GM12878 (cell line): ENCODE measurements at regions not wholly inside any gene's neighbourhood (a gene's known extent, or its start where the extent isn't known, plus 50 kb on each side); places are given as distances from the start of the nearest gene placed in this dataset.

ENCODE experiments used
- ATAC-seq: fragments of 200-7000 bp; cut with Tn5 transposase; 3 replicates; pipeline ENCODE4 v1.9.1; 2020; ENCODE audit warnings: mild to moderate bottlenecking, moderate library complexity
- BruUV-seq: library from RNA; stranded (reverse); fragments of 400-500 nt; replicated peaks from 2 replicates; lab custom pipeline; 2021; lab: Mats Ljungman, UMichigan
- CTCF ChIA-PET: fragments of 300-600 bp; sonication (Branson Sonifier 250); formaldehyde crosslinking; extraction: SDS; loops from one replicate; lab custom pipeline; 2021; ENCODE audit warnings: inconsistent platforms; lab: Yijun Ruan, JAX
- POLR2A ChIA-PET: fragments of 350-600 bp; formaldehyde crosslinking; extraction: SDS; loops from one replicate; lab custom pipeline; 2021; ENCODE audit warnings: inconsistent platforms; lab: Charles Lee
- RAD21 ChIA-PET: fragments of 300-600 bp; sonication (Branson Sonifier 250); formaldehyde crosslinking; loops from one replicate; lab custom pipeline; 2023; ENCODE audit warnings: antibody characterized with exemption; ENCODE audit not compliant: unreplicated experiment; lab: Charles Lee
- SMC1A ChIA-PET: fragments of 300-600 bp; sonication (Branson Sonifier 250); formaldehyde crosslinking; loops from one replicate; lab custom pipeline; 2023; ENCODE audit not compliant: unreplicated experiment, uncharacterized antibody; lab: Charles Lee
- DNase-seq: peaks from one replicate; pipeline ENCODE4 v3.0.0-alpha.2; 2011; ENCODE audit warnings: low read depth, low spot score
- FAIRE-seq: peaks from 3 replicates; lab custom pipeline; 2011; peaks lifted over from hg19 to GRCh38; lab: Jason Lieb, UNC
- H2AFZ ChIP-seq: 2 replicates; pipeline ENCODE4 v1.6.0; 2011; ENCODE audit warnings: low read depth, low read length, control low read depth; ENCODE audit not compliant: control insufficient read depth
- H3K27ac ChIP-seq: 2 replicates; pipeline ENCODE4 v1.5.1; 2011; ENCODE audit warnings: control low read depth; ENCODE audit not compliant: control insufficient read depth, insufficient read depth
- H3K27me3 ChIP-seq, 2 experiments: replicated peaks in 1 of 2; 2 replicates each; pipeline versions ENCODE4 v1.6.0 to v1.6.1; 2011; ENCODE audit warnings: low read length in 1 of 2; ENCODE audit not compliant: control insufficient read depth in 2 of 2, insufficient read depth in 2 of 2
- H3K36me3 ChIP-seq, 2 experiments: 2 replicates each; pipeline ENCODE4 v1.5.1; 2011; ENCODE audit warnings: low read length in 1 of 2; ENCODE audit not compliant: control insufficient read depth in 2 of 2, insufficient read depth in 2 of 2
- H3K4me1 ChIP-seq: 2 replicates; pipeline ENCODE4 v1.6.1; 2011; ENCODE audit warnings: mild to moderate bottlenecking, low read length, moderate library complexity, mixed read lengths; ENCODE audit not compliant: control insufficient read depth, insufficient read depth
- H3K4me2 ChIP-seq: 2 replicates; pipeline ENCODE4 v1.6.0; 2011; ENCODE audit warnings: control low read depth; ENCODE audit not compliant: control insufficient read depth, insufficient read depth
- H3K4me3 ChIP-seq: fragments of 200-600 bp; sonication (generic); 2 replicates; pipeline ENCODE4 v1.5.1; 2016
- H3K79me2 ChIP-seq: 2 replicates; pipeline ENCODE4 v1.6.0; 2011; ENCODE audit warnings: low read length; ENCODE audit not compliant: control insufficient read depth, insufficient read depth
- H3K9ac ChIP-seq: 2 replicates; pipeline ENCODE4 v1.8.0; 2011; ENCODE audit warnings: low read length, control low read depth, mixed read lengths; ENCODE audit not compliant: control insufficient read depth, insufficient read depth
- H3K9me3 ChIP-seq: replicated peaks from 3 replicates; pipeline ENCODE4 v1.5.1; 2011; ENCODE audit warnings: mild to moderate bottlenecking, low read length; ENCODE audit not compliant: control insufficient read depth, insufficient read depth
- H4K20me1 ChIP-seq: 2 replicates; pipeline ENCODE4 v1.6.0; 2011; ENCODE audit not compliant: control insufficient read depth, insufficient read depth
- CBX5 ChIP-seq: sonication (generic); IDR thresholded peaks from 2 replicates; pipeline ENCODE4 v1.6.1; 2016; ENCODE audit warnings: low read depth, moderate library complexity, mild to moderate bottlenecking, inconsistent platforms
- E2F4 ChIP-seq: IDR thresholded peaks from 2 replicates; pipeline ENCODE4 v1.6.1; 2012; ENCODE audit warnings: low read depth, low read length, improper control_type of control experiment
- ELK1 ChIP-seq: IDR thresholded peaks from 2 replicates; pipeline ENCODE4 v1.6.1; 2012; ENCODE audit warnings: low read depth, low read length, improper control_type of control experiment
- MLLT1 ChIP-seq: fragments of 450-650 bp; IDR thresholded peaks from 2 replicates; pipeline ENCODE4 v1.6.1; 2016; ENCODE audit warnings: mild to moderate bottlenecking
- NFIC ChIP-seq: IDR thresholded peaks from 2 replicates; pipeline ENCODE4 v1.6.1; 2012; ENCODE audit warnings: low read depth, mild to moderate bottlenecking, inconsistent platforms, low read length, moderate library complexity
- NRF1 ChIP-seq: conservative IDR thresholded peaks from 2 replicates; pipeline ENCODE4 v1.6.1; 2011; ENCODE audit warnings: mild to moderate bottlenecking, low read depth, low read length, improper control_type of control experiment
- POLR2AphosphoS5 ChIP-seq: IDR thresholded peaks from 2 replicates; pipeline ENCODE4 v1.6.1; 2011; ENCODE audit warnings: mild to moderate bottlenecking, low read length, inconsistent platforms
- SIN3A ChIP-seq: IDR thresholded peaks from 2 replicates; pipeline ENCODE4 v1.6.1; 2012; ENCODE audit warnings: low read depth, low read length, improper control_type of control experiment
- SREBF2 ChIP-seq: IDR thresholded peaks from 2 replicates; pipeline ENCODE4 v1.6.1; 2012; ENCODE audit warnings: mild to moderate bottlenecking, low read length
- ZBED1 ChIP-seq: IDR thresholded peaks from 2 replicates; pipeline ENCODE4 v1.6.1; 2016; ENCODE audit warnings: borderline replicate concordance
- ZNF207 ChIP-seq: fragments of 450-650 bp; IDR thresholded peaks from 2 replicates; pipeline ENCODE4 v1.6.1; 2014; ENCODE audit warnings: antibody characterized with exemption, mild to moderate bottlenecking, borderline replicate concordance
- ZNF217 ChIP-seq: fragments of 450-650 bp; IDR thresholded peaks from 2 replicates; pipeline ENCODE4 v1.6.1; 2017; ENCODE audit warnings: antibody characterized with exemption, mild to moderate bottlenecking
- ZSCAN29 ChIP-seq: fragments of 450-650 bp; IDR thresholded peaks from 2 replicates; pipeline ENCODE4 v1.6.1; 2017; ENCODE audit warnings: mild to moderate bottlenecking, moderate library complexity
- WGBS: methylation state at CpG from one replicate; pipeline ENCODE4 v1.1.6; 2016; ENCODE audit warnings: low lambda C conversion rate; ENCODE audit not compliant: insufficient replicate concordance, insufficient coverage; ENCODE audit errors: missing lambda C conversion rate; 5-methylcytosine and 5-hydroxymethylcytosine counted together
- in situ Hi-C: fragments of 300-500 bp; cut with MboI; formaldehyde crosslinking; loops from 9 replicates; pipeline ENCODE4 v1.14.3; 2018; ENCODE audit warnings: mixed read lengths
- intact Hi-C: fragments of 100-400 bp; cut with micrococcal nuclease; formaldehyde crosslinking; loops from one replicate; pipeline ENCODE4 v1.14.2; 2022; ENCODE audit not compliant: unreplicated experiment

GRCh38 chr14:83291714-83292113 is 1758.1 kb upstream of the SEL1L start:
- WGBS, result 0% methylated on average over 1 of the region's 1 CpG
- DNase-seq, result no peak
- H3K79me2 ChIP-seq, result no peaks in the 10 kb centered on the region
- intact Hi-C loops, result no loop called here
- no peaks in the 10 kb centered on the region for H3K36me3 ChIP-seq
- no peak overlapping the region for H3K4me2 ChIP-seq
- H4K20me1 ChIP-seq, result no peaks in the 10 kb centered on the region
- FAIRE-seq, result no peak
- POLR2A ChIA-PET, result no interaction called here
- no peaks in the 10 kb centered on the region for H3K4me1 ChIP-seq
- RAD21 ChIA-PET, result no interaction called here
- CTCF ChIA-PET, result interaction anchor here (1.1 kb wide), 1 partner anchor 9 kb away, joined by 3 read pairs; no protein-coding TSS in a partner anchor
- no peak overlapping the region for H3K9ac ChIP-seq
- H3K4me3 ChIP-seq, result no peak overlapping the region
- H2AFZ ChIP-seq, result no peak overlapping the region
- TF ChIP-seq POLR2AphosphoS5 (no peak), SREBF2 (no peak)
- no peak for ATAC-seq
- no peak overlapping the region for H3K27ac ChIP-seq
- SMC1A ChIA-PET, result no interaction called here
- H3K9me3 ChIP-seq, result no peaks in the 10 kb centered on the region
- no peaks in the 10 kb centered on the region for H3K27me3 ChIP-seq
- BruUV-seq, result no TSS peak
- in situ Hi-C loops, result no loop called here

- no TSS peak for BruUV-seq
- Histone ChIP-seq H2AFZ (no peak overlapping the region), H3K9ac (no peak overlapping the region), H3K79me2 (no peaks in the 10 kb centered on the region), H3K27me3 (no peaks in the 10 kb centered on the region), H3K4me3 (no peak overlapping the region), H3K4me1 (no peaks in the 10 kb centered on the region), H3K4me2 (no peak overlapping the region), H3K9me3 (no peaks in the 10 kb centered on the region), H3K27ac (no peak overlapping the region), H3K36me3 (no peaks in the 10 kb centered on the region), H4K20me1 (no peaks in the 10 kb centered on the region)
- 0% methylated on average over 1 of the region's 1 CpG for WGBS
- ChIA-PET RAD21 (interaction anchor here (1.4 kb wide), 1 partner anchor 170 kb away, joined by 3 read pairs; no protein-coding TSS in a partner anchor), POLR2A (no interaction called here), CTCF (interaction anchor here (1.0 kb wide), 1 partner anchor 1743 kb away, joined by 3 read pairs; no protein-coding TSS in a partner anchor), SMC1A (no interaction called here)
- DNase-seq (no peak), FAIRE-seq (no peak), ATAC-seq (no peak)
- intact Hi-C loops (no loop called here), in situ Hi-C loops (no loop called here)
- TF ChIP-seq MLLT1 (no peak), ZBED1 (no peak), E2F4 (no peak), CBX5 (no peak), ZSCAN29 (no peak), ZNF207 (no peak), NFIC (no peak), ZNF217 (no peak), SIN3A (no peak), ELK1 (no peak), NRF1 (no peak)
These were observed 1761.3 kb upstream of the SEL1L start for GRCh38 chr14:83294941-83295340.
